SK-N-SH treated with all-trans-retinoic acid at 6 μM for 48 hours (cell line): ENCODE measurements at regions not wholly inside any gene's neighbourhood (a gene's known extent, or its start where the extent isn't known, plus 50 kb on each side); places are given as distances from the start of the nearest gene placed in this dataset.

Experiments
- ATAC-seq: fragments of 200-7000 bp; cut with Tn5 transposase; 3 replicates; pipeline ENCODE4 v1.9.1; 2020; ENCODE audit warnings: mild to moderate bottlenecking, moderate library complexity
- ARNTL ChIP-seq: fragments of 450-650 bp; formaldehyde crosslinking; IDR thresholded peaks from 2 replicates; pipeline ENCODE4 v1.5.0; 2020; ENCODE audit warnings: low read depth, mild to moderate bottlenecking, moderate library complexity, borderline replicate concordance
- BACH2 ChIP-seq: fragments of 250-450 bp; sonication (Bioruptor Pico); IDR thresholded peaks from 2 replicates; pipeline ENCODE4 v1.9.0; 2021; ENCODE audit warnings: mild to moderate bottlenecking, borderline replicate concordance
- CREB5 ChIP-seq: fragments of 250-450 bp; sonication (Bioruptor Pico); IDR thresholded peaks from 2 replicates; pipeline ENCODE4 v1.5.1; 2020; ENCODE audit warnings: low read depth, mild to moderate bottlenecking, moderate library complexity
- CSDC2 ChIP-seq: fragments of 250-450 bp; sonication (Bioruptor Pico); IDR thresholded peaks from 2 replicates; pipeline ENCODE4 v1.5.0; 2020; ENCODE audit warnings: mild to moderate bottlenecking, moderate library complexity
- GLIS3 ChIP-seq: fragments of 250-450 bp; sonication (Bioruptor Pico); IDR thresholded peaks from 2 replicates; pipeline ENCODE4 v1.5.0; 2020; ENCODE audit warnings: mild to moderate bottlenecking, moderate library complexity
- ISL1 ChIP-seq: fragments of 250-450 bp; sonication (Bioruptor Pico); IDR thresholded peaks from 2 replicates; pipeline ENCODE4 v2.1.2; 2022; ENCODE audit warnings: mild to moderate bottlenecking, moderate library complexity
- OSR1 ChIP-seq: fragments of 250-450 bp; sonication (Bioruptor Pico); IDR thresholded peaks from 2 replicates; pipeline ENCODE4 v1.8.0; 2022; ENCODE audit warnings: moderate library complexity, mild to moderate bottlenecking, inconsistent platforms
- PPARA ChIP-seq: fragments of 250-450 bp; sonication (Bioruptor Pico); IDR thresholded peaks from 2 replicates; pipeline ENCODE4 v1.5.0; 2020; ENCODE audit warnings: mild to moderate bottlenecking, borderline replicate concordance
- RARB ChIP-seq: fragments of 250-450 bp; sonication (Bioruptor Pico); IDR thresholded peaks from 2 replicates; pipeline ENCODE4 v1.8.0; 2021; ENCODE audit warnings: mild to moderate bottlenecking, moderate library complexity
- SNAI2 ChIP-seq: fragments of 250-450 bp; sonication (Bioruptor Pico); IDR thresholded peaks from 2 replicates; pipeline ENCODE4 v1.5.0; 2020; ENCODE audit warnings: mild to moderate bottlenecking, moderate library complexity
- TCF4 ChIP-seq: fragments of 250-450 bp; sonication (Bioruptor Pico); IDR thresholded peaks from 2 replicates; pipeline ENCODE4 v1.8.0; 2021; ENCODE audit warnings: mild to moderate bottlenecking, moderate library complexity, borderline replicate concordance
- TOX ChIP-seq: fragments of 250-450 bp; sonication (Bioruptor Pico); IDR thresholded peaks from 2 replicates; pipeline ENCODE4 v1.8.0; 2021; ENCODE audit warnings: mild to moderate bottlenecking, moderate library complexity, borderline replicate concordance
- ZC3H10 ChIP-seq: fragments of 250-450 bp; sonication (Bioruptor Pico); IDR thresholded peaks from 2 replicates; pipeline ENCODE4 v1.5.1; 2021; ENCODE audit warnings: mild to moderate bottlenecking, moderate library complexity
- ZFP3 ChIP-seq: fragments of 250-450 bp; sonication (Bioruptor Pico); IDR thresholded peaks from 2 replicates; pipeline ENCODE4 v1.5.0; 2020; ENCODE audit warnings: mild to moderate bottlenecking, moderate library complexity
- ZFP30 ChIP-seq: fragments of 450-650 bp; formaldehyde crosslinking; IDR thresholded peaks from 2 replicates; pipeline ENCODE4 v1.5.0; 2022; ENCODE audit warnings: mild to moderate bottlenecking, moderate library complexity
- ZNF565 ChIP-seq: fragments of 450-650 bp; formaldehyde crosslinking; conservative IDR thresholded peaks from 2 replicates; pipeline ENCODE4 v1.5.0; 2020; ENCODE audit warnings: low read depth, mild to moderate bottlenecking, moderate library complexity
- ZNF70 ChIP-seq: fragments of 450-650 bp; formaldehyde crosslinking; IDR thresholded peaks from 2 replicates; pipeline ENCODE4 v1.5.0; 2020; ENCODE audit warnings: mild to moderate bottlenecking, moderate library complexity
- TF ChIP-seq, protein P1 (sequence below): fragments of 250-450 bp; sonication (Bioruptor Pico); IDR thresholded peaks from 2 replicates; pipeline ENCODE4 v1.8.0; 2021; ENCODE audit warnings: low read depth, mild to moderate bottlenecking, moderate library complexity, borderline replicate concordance
- TF ChIP-seq, protein P2 (sequence below): fragments of 250-450 bp; sonication (Bioruptor Pico); IDR thresholded peaks from 2 replicates; pipeline ENCODE4 v1.5.0; 2020; ENCODE audit warnings: mild to moderate bottlenecking, moderate library complexity
- TF ChIP-seq, protein P3 (sequence below): fragments of 250-450 bp; sonication (Bioruptor Pico); IDR thresholded peaks from 2 replicates; pipeline ENCODE4 v1.5.1; 2021; ENCODE audit warnings: mild to moderate bottlenecking, moderate library complexity
- TF ChIP-seq, protein P4 (sequence below): fragments of 250-450 bp; sonication (Bioruptor Pico); IDR thresholded peaks from 2 replicates; pipeline ENCODE4 v1.8.0; 2020; ENCODE audit warnings: mild to moderate bottlenecking, moderate library complexity, borderline replicate concordance

GRCh38 chr9:21579247-21579671 is 97.1 kb upstream of the IFNE start:
- no peak for TF ChIP-seq PPARA (CRISPR knock-in tag)
- no peak for TF ChIP-seq TCF4
- TF ChIP-seq ISL1 (CRISPR knock-in tag) = no peak
- TF ChIP-seq CREB5 (CRISPR knock-in tag) = no peak
- TF ChIP-seq, protein P1, sequence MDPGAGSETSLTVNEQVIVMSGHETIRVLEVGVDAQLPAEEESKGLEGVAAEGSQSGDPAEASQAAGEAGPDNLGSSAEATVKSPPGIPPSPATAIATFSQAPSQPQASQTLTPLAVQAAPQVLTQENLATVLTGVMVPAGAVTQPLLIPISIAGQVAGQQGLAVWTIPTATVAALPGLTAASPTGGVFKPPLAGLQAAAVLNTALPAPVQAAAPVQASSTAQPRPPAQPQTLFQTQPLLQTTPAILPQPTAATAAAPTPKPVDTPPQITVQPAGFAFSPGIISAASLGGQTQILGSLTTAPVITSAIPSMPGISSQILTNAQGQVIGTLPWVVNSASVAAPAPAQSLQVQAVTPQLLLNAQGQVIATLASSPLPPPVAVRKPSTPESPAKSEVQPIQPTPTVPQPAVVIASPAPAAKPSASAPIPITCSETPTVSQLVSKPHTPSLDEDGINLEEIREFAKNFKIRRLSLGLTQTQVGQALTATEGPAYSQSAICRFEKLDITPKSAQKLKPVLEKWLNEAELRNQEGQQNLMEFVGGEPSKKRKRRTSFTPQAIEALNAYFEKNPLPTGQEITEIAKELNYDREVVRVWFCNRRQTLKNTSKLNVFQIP (CRISPR knock-in tag) = no peak
- no peak for TF ChIP-seq TOX (CRISPR knock-in tag)
- no peak for TF ChIP-seq BACH2
- TF ChIP-seq ZNF565 = no peak
- no peak for ATAC-seq

- no peak for ATAC-seq
- TF ChIP-seq PPARA (CRISPR knock-in tag) (no peak), ZNF70 (CRISPR knock-in tag) (no peak), ZFP30 (CRISPR knock-in tag) (no peak), OSR1 (CRISPR knock-in tag) (no peak), ZNF565 (no peak), BACH2 (no peak), ARNTL (CRISPR knock-in tag) (no peak), TCF4 (no peak), CREB5 (CRISPR knock-in tag) (no peak), ZFP3 (no peak), CSDC2 (CRISPR knock-in tag) (no peak), SNAI2 (CRISPR knock-in tag) (no peak), GLIS3 (CRISPR knock-in tag) (no peak), RARB (CRISPR knock-in tag) (no peak), TOX (CRISPR knock-in tag) (no peak), ZC3H10 (CRISPR knock-in tag) (no peak)
- TF ChIP-seq, protein P2, sequence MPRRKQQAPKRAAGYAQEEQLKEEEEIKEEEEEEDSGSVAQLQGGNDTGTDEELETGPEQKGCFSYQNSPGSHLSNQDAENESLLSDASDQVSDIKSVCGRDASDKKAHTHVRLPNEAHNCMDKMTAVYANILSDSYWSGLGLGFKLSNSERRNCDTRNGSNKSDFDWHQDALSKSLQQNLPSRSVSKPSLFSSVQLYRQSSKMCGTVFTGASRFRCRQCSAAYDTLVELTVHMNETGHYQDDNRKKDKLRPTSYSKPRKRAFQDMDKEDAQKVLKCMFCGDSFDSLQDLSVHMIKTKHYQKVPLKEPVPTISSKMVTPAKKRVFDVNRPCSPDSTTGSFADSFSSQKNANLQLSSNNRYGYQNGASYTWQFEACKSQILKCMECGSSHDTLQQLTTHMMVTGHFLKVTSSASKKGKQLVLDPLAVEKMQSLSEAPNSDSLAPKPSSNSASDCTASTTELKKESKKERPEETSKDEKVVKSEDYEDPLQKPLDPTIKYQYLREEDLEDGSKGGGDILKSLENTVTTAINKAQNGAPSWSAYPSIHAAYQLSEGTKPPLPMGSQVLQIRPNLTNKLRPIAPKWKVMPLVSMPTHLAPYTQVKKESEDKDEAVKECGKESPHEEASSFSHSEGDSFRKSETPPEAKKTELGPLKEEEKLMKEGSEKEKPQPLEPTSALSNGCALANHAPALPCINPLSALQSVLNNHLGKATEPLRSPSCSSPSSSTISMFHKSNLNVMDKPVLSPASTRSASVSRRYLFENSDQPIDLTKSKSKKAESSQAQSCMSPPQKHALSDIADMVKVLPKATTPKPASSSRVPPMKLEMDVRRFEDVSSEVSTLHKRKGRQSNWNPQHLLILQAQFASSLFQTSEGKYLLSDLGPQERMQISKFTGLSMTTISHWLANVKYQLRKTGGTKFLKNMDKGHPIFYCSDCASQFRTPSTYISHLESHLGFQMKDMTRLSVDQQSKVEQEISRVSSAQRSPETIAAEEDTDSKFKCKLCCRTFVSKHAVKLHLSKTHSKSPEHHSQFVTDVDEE = no peak
- TF ChIP-seq, protein P3, sequence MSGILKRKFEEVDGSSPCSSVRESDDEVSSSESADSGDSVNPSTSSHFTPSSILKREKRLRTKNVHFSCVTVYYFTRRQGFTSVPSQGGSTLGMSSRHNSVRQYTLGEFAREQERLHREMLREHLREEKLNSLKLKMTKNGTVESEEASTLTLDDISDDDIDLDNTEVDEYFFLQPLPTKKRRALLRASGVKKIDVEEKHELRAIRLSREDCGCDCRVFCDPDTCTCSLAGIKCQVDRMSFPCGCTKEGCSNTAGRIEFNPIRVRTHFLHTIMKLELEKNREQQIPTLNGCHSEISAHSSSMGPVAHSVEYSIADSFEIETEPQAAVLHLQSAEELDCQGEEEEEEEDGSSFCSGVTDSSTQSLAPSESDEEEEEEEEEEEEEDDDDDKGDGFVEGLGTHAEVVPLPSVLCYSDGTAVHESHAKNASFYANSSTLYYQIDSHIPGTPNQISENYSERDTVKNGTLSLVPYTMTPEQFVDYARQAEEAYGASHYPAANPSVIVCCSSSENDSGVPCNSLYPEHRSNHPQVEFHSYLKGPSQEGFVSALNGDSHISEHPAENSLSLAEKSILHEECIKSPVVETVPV = no peak
- TF ChIP-seq, protein P4, sequence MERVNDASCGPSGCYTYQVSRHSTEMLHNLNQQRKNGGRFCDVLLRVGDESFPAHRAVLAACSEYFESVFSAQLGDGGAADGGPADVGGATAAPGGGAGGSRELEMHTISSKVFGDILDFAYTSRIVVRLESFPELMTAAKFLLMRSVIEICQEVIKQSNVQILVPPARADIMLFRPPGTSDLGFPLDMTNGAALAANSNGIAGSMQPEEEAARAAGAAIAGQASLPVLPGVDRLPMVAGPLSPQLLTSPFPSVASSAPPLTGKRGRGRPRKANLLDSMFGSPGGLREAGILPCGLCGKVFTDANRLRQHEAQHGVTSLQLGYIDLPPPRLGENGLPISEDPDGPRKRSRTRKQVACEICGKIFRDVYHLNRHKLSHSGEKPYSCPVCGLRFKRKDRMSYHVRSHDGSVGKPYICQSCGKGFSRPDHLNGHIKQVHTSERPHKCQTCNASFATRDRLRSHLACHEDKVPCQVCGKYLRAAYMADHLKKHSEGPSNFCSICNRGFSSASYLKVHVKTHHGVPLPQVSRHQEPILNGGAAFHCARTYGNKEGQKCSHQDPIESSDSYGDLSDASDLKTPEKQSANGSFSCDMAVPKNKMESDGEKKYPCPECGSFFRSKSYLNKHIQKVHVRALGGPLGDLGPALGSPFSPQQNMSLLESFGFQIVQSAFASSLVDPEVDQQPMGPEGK (CRISPR knock-in tag) = no peak
- TF ChIP-seq, protein P1 (CRISPR knock-in tag) = no peak
These were observed 97.6 kb upstream of the IFNE start for GRCh38 chr9:21579743-21580142.
